ENCODE measurements at regions not wholly inside any gene's neighbourhood (a gene's known extent, or its start where the extent isn't known, plus 50 kb on each side); places are given as distances from the start of the nearest gene placed in this dataset.

- TF ChIP-seq FOXM1 (IDR thresholded peaks at IDR 0.05; ENCODE audit: borderline replicate concordance) = no peak
- TF ChIP-seq SP1 (IDR thresholded peaks at IDR 0.05) = no peak
- no peak for TF ChIP-seq HDGF (IDR thresholded peaks at IDR 0.05; ENCODE audit: borderline replicate concordance)
- no peak for TF ChIP-seq FOXK2 (IDR thresholded peaks at IDR 0.05)
- TF ChIP-seq, protein P1, sequence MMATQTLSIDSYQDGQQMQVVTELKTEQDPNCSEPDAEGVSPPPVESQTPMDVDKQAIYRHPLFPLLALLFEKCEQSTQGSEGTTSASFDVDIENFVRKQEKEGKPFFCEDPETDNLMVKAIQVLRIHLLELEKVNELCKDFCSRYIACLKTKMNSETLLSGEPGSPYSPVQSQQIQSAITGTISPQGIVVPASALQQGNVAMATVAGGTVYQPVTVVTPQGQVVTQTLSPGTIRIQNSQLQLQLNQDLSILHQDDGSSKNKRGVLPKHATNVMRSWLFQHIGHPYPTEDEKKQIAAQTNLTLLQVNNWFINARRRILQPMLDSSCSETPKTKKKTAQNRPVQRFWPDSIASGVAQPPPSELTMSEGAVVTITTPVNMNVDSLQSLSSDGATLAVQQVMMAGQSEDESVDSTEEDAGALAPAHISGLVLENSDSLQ (IDR thresholded peaks at IDR 0.05) = no peak
- TF ChIP-seq FOXA1 (IDR thresholded peaks at IDR 0.05) = no peak
- TF ChIP-seq ELF4 (IDR thresholded peaks at IDR 0.05) = no peak
- no peak for TF ChIP-seq BHLHE40 (IDR thresholded peaks at IDR 0.05; ENCODE audit: borderline replicate concordance)
- no peak for TF ChIP-seq ARNT (IDR thresholded peaks at IDR 0.05)
- TF ChIP-seq SUZ12 (IDR thresholded peaks at IDR 0.05) = no peak
- no peak for TF ChIP-seq NFRKB (IDR thresholded peaks at IDR 0.05)
- no peak for TF ChIP-seq L3MBTL2 (conservative IDR thresholded peaks at IDR 0.05)
Observed at GRCh38 chr6:168210239-168211105, 109.1 kb downstream of the DACT2 start.
